ENCODE measurements at regions not wholly inside any gene's neighbourhood (a gene's known extent, or its start where the extent isn't known, plus 50 kb on each side); places are given as distances from the start of the nearest gene placed in this dataset.

DNA sequence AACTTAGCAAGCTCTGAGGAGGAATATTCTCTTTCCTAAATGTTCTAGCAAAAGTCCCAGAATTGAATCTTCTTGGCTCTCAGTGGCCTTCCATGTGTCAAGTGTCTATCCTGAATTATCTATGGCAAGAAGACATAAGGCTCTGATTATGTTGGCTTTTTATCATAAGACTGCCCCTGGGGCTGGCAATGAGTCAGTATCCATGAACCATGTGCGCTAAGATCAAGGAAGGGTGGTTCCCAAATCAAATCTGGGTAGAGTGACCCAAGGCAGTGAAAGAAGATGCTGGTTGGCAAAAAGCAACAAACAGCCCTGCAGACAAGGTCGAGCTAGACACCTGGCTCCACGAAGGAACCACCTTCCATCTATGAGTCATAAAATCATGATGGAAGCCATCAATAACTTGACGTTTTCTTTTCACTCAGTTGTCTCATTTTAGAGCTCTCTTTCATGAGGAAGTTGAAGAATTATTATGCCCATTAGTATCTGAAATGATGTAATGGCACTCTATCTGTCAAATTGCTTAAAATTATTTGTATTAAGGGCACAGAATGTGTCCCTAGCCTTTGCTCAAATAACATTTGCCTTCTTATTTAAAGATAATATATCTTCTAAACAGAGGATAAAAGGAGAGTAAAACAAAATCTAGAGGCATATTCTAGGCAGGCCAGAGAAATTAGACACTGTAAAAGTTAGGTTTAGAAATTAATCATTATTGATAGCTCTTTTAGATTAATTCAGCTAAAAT is 657.7 kb upstream of the GOT2 start:
- DNase-seq (ENCODE audit: extremely low read depth in 1 of 4, low spot score in 3 of 4): no peak
- intact Hi-C loops (cut with micrococcal nuclease): no loop called here
- no peaks in the 10 kb centered on the region for H3K36me3 ChIP-seq (ENCODE audit: control insufficient read depth, insufficient read depth, low read length)
- no peaks in the 10 kb centered on the region for H3K4me1 ChIP-seq (replicated peaks in 1 of 2; ENCODE audit: control insufficient read depth in 2 of 2, insufficient read depth in 2 of 2, low read length in 2 of 2)
- no peak for ATAC-seq
- no peak overlapping the region for H3K4me3 ChIP-seq
- TF ChIP-seq STAT5A (IDR thresholded peaks at IDR 0.05; ENCODE audit: borderline replicate concordance, low read length) (no peak), CHD1 (IDR thresholded peaks at IDR 0.05; ENCODE audit: low read length) (no peak)
- in situ Hi-C loops (cut with MboI): no loop called here
- CTCF ChIA-PET (ENCODE audit: low intra/inter-chr PET ratio): no interaction called here
- no peak overlapping the region for H3K9ac ChIP-seq (ENCODE audit: insufficient read depth in 1 of 2, low read depth in 2 of 2, low read length in 2 of 2)
- no peaks in the 10 kb centered on the region for H4K20me1 ChIP-seq (replicated peaks; ENCODE audit: control insufficient read depth, insufficient read depth, low read length)
- no peak for FAIRE-seq
- no peaks in the 10 kb centered on the region for H3K79me2 ChIP-seq (ENCODE audit: control insufficient read depth, insufficient read depth, low read length)
- no TSS peak for BruUV-seq (replicated peaks)
- H3K9me3 ChIP-seq (replicated peaks; ENCODE audit: control insufficient read depth, insufficient read depth, low read depth, low read length): no peaks in the 10 kb centered on the region
- POLR2A ChIA-PET: interaction anchor here (0.8 kb wide), 1 partner anchor 9 kb away, joined by 6 read pairs; no protein-coding TSS in a partner anchor
- no peak overlapping the region for H3K27ac ChIP-seq (ENCODE audit: extremely low read depth, low read depth, low read length)
- 4% methylated on average over 4 of the region's 4 CpGs for WGBS (ENCODE audit: insufficient coverage, low coverage, missing lambda C conversion rate)
- no peaks in the 10 kb centered on the region for H3K27me3 ChIP-seq (ENCODE audit: control insufficient read depth in 2 of 2, insufficient read depth in 2 of 2, low read length in 2 of 2)
- H3K9me1 ChIP-seq (ENCODE audit: control insufficient read depth, insufficient read depth, low read length): no peaks in the 10 kb centered on the region
- H2AFZ ChIP-seq (ENCODE audit: low read depth, low read length): no peak overlapping the region
- no peak overlapping the region for H3K4me2 ChIP-seq (ENCODE audit: insufficient read depth, low read length)

DNA sequence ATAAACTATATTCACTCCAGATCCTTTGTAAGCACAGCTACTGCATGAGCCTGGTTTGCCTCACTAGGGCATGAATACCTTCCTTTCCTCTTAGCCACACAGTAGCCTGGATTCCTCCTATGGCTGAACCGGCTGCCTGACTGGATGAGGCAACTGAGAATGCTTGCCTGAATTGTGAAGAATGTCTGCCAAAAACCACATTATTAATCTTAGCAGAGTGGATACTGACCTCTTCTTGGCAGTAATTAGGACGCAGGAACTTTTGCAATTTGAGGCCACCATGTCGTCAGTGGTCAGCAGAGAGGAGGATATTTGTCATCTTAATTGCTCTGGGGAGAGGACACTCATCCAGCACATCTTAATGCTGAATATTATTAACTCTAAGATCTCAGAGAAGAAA is 651.8 kb upstream of the GOT2 start:
- Histone ChIP-seq H3K9me1 (ENCODE audit: control insufficient read depth, insufficient read depth, low read length) (no peaks in the 10 kb centered on the region), H3K36me3 (ENCODE audit: control insufficient read depth, insufficient read depth, low read length) (no peaks in the 10 kb centered on the region), H3K9ac (ENCODE audit: insufficient read depth in 1 of 2, low read depth in 2 of 2, low read length in 2 of 2) (no peak overlapping the region), H3K27ac (ENCODE audit: extremely low read depth, low read depth, low read length) (no peak overlapping the region), H4K20me1 (replicated peaks; ENCODE audit: control insufficient read depth, insufficient read depth, low read length) (no peaks in the 10 kb centered on the region), H3K4me2 (ENCODE audit: insufficient read depth, low read length) (no peak overlapping the region), H3K4me3 (no peak overlapping the region), H3K4me1 (replicated peaks in 1 of 2; ENCODE audit: control insufficient read depth in 2 of 2, insufficient read depth in 2 of 2, low read length in 2 of 2) (no peaks in the 10 kb centered on the region), H2AFZ (ENCODE audit: low read depth, low read length) (no peak overlapping the region), H3K79me2 (ENCODE audit: control insufficient read depth, insufficient read depth, low read length) (no peaks in the 10 kb centered on the region), H3K9me3 (replicated peaks; ENCODE audit: control insufficient read depth, insufficient read depth, low read depth, low read length) (no peaks in the 10 kb centered on the region), H3K27me3 (ENCODE audit: control insufficient read depth in 2 of 2, insufficient read depth in 2 of 2, low read length in 2 of 2) (no peaks in the 10 kb centered on the region)
- POLR2A ChIA-PET: no interaction called here
- DNase-seq (ENCODE audit: extremely low read depth in 1 of 4, low spot score in 3 of 4) (no peak), ATAC-seq (no peak), FAIRE-seq (no peak)
- WGBS (ENCODE audit: insufficient coverage, low coverage, missing lambda C conversion rate): 10% methylated on average over 3 of the region's 3 CpGs
- intact Hi-C loops (cut with micrococcal nuclease) (no loop called here), in situ Hi-C loops (cut with MboI) (no loop called here)
- no TSS peak for BruUV-seq (replicated peaks)
- TF ChIP-seq CEBPG (CRISPR knock-in tag; IDR thresholded peaks at IDR 0.05): no peak
- peak; percentile 75 to 76; a peak in 3 of 4 replicates for TF ChIP-seq CEBPG (tag; conservative IDR thresholded peaks at IDR 0.05 in 1 of 2, IDR thresholded peaks at IDR 0.05 in 1 of 2)
- peak; percentile 13 for TF ChIP-seq MEIS2 (IDR thresholded peaks at IDR 0.05; ENCODE audit: partially characterized antibody)
- TF ChIP-seq ZFP36 (IDR thresholded peaks at IDR 0.05; ENCODE audit: low read depth, low read length, partially characterized antibody): no peak
- TF ChIP-seq, protein P1, sequence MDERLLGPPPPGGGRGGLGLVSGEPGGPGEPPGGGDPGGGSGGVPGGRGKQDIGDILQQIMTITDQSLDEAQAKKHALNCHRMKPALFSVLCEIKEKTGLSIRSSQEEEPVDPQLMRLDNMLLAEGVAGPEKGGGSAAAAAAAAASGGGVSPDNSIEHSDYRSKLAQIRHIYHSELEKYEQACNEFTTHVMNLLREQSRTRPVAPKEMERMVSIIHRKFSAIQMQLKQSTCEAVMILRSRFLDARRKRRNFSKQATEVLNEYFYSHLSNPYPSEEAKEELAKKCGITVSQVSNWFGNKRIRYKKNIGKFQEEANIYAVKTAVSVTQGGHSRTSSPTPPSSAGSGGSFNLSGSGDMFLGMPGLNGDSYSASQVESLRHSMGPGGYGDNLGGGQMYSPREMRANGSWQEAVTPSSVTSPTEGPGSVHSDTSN (CRISPR knock-in tag; IDR thresholded peaks at IDR 0.05; ENCODE audit: low read depth): no peak
- TF ChIP-seq, protein P1 (tag; conservative IDR thresholded peaks at IDR 0.05; ENCODE audit: low read depth): peak; percentile 72
- CTCF ChIA-PET (ENCODE audit: low intra/inter-chr PET ratio): no interaction called here
